IPS-18c (cell line): ENCODE measurements at regions not wholly inside any gene's neighbourhood (a gene's known extent, or its start where the extent isn't known, plus 50 kb on each side); places are given as distances from the start of the nearest gene placed in this dataset.

Experiments used
- H3K4me3 ChIP-seq: 2 replicates; pipeline ENCODE4 v1.7.0; 2013; ENCODE audit warnings: low read depth, mild to moderate bottlenecking, low read length, moderate library complexity; ENCODE audit not compliant: insufficient read depth
- H3K9me3 ChIP-seq: one replicate; pipeline ENCODE4 v1.6.1; 2013; ENCODE audit warnings: mild to moderate bottlenecking, low read length, moderate library complexity; ENCODE audit not compliant: control insufficient read depth, insufficient read depth

- no peak overlapping the region for H3K4me3 ChIP-seq
- no peaks in the 10 kb centered on the region for H3K9me3 ChIP-seq
Observed at GRCh38 chr12:115046805-115047204, 362.8 kb upstream of the TBX3 start.

GRCh38 chr12:115044073-115044472 is 360.1 kb upstream of the TBX3 start:
- no peak overlapping the region for H3K4me3 ChIP-seq

DNA sequence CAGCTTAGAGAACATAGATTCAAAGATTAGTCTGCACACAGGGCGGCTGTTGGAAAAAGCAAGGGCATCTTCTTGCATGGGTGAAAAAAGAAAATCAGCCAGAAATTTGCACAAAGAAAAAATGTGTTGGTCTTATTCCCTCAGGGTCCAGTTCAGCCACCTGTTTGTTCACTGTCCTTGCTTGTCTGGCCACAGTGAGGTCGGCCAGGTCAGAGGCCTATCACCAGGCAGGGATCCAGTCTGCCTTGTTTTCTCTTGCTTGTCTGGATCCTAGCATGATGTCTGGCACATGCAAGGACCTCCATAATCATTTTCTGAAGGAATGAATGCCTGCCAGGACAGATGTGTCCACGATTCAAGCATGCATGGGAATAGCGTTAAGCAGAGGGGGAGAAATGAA is 359.1 kb upstream of the TBX3 start:
- Histone ChIP-seq H3K9me3 (no peaks in the 10 kb centered on the region), H3K4me3 (no peak overlapping the region)

More at GRCh38 chr12:115044073-115044472, 360.1 kb upstream of the TBX3 start:
- no peaks in the 10 kb centered on the region for H3K9me3 ChIP-seq

- Histone ChIP-seq H3K9me3 (no peaks in the 10 kb centered on the region), H3K4me3 (no peak overlapping the region)
Observed at GRCh38 chr12:115042341-115042740, 358.4 kb upstream of the TBX3 start.

GRCh38 chr12:115037830-115038229 is 353.9 kb upstream of the TBX3 start:
- Histone ChIP-seq H3K9me3 (no peaks in the 10 kb centered on the region), H3K4me3 (no peak overlapping the region)

GRCh38 chr12:115035535-115036107 is 351.6 kb upstream of the TBX3 start:
- Histone ChIP-seq H3K4me3 (no peak overlapping the region), H3K9me3 (no peaks in the 10 kb centered on the region)

- Histone ChIP-seq H3K4me3 (no peak overlapping the region), H3K9me3 (no peaks in the 10 kb centered on the region)
Observed at GRCh38 chr12:115032521-115032920, 348.5 kb upstream of the TBX3 start.

GRCh38 chr12:115030017-115030416 is 346.0 kb upstream of the TBX3 start:
- Histone ChIP-seq H3K9me3 (no peaks in the 10 kb centered on the region), H3K4me3 (no peak overlapping the region)

GRCh38 chr12:115024531-115024930 is 340.6 kb upstream of the TBX3 start:
- H3K4me3 ChIP-seq, result no peak overlapping the region

DNA sequence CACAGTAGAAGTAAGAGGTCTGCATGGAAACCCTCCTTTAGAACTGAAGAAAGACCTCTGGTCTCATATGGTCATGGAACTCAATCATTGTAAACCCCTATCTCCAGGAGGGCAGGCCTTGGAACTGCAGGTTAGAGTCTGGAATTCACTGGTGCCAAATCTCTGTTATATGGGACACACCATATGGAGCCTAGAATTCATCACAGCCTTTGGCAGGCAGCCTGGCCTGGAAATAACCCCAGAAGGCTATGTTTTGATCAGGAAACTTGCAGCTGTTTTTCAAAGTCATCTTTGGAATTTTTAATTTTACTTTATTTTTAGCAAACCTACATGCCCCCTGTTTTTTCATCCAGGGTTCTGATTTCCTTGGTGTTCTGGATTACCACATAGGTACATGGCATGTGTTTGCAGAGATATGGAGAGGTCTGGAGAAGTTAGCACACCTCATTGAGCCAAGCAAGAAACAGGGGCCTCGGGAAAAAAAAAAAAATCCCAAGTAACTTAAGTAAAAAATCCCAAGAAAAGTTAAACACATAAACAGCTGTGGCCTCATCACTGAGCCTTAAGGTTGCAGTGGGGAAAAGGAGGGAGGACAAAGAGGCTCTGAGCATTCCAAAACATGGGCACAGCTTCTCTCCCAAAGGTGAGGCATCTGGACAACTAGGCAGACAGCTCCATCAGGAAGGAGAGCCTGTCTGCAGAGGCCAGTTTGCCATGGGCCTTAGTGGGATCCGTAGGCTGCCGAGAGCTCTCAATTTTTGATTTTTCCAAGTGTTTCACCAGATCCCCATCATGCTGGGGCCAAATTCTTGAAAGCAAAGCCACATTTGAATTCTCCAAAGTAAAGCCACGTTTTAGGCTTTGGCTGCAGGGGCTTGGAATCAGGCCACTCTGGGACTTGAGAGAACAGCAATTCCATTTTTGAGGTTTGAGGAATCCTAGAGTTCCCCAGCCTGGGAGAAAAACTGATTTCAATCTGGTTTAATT is 339.6 kb upstream of the TBX3 start:
- no peaks in the 10 kb centered on the region for H3K9me3 ChIP-seq
- H3K4me3 ChIP-seq, result no peak overlapping the region

More at GRCh38 chr12:115024531-115024930, 340.6 kb upstream of the TBX3 start:
- no peaks in the 10 kb centered on the region for H3K9me3 ChIP-seq

DNA sequence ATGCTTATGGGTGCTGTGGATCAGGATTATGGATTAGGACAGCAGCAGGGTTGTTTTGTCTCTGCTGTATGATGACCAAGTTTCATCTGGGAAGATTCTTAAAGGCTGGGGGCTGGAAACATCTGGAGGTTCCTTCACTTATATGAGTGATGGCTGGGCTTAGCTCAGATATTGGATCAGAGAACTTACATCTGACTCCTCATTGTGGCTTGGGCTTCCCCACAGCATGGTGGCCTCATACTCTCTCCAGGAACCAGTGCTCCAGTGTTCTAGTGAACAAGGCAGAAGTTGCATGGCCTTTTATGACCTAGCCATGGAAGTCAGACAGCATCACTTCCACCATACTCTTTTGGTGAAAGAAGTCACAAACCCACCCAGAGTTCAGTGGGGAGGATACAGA is 336.1 kb upstream of the TBX3 start:
- no peak overlapping the region for H3K4me3 ChIP-seq
- no peaks in the 10 kb centered on the region for H3K9me3 ChIP-seq

DNA sequence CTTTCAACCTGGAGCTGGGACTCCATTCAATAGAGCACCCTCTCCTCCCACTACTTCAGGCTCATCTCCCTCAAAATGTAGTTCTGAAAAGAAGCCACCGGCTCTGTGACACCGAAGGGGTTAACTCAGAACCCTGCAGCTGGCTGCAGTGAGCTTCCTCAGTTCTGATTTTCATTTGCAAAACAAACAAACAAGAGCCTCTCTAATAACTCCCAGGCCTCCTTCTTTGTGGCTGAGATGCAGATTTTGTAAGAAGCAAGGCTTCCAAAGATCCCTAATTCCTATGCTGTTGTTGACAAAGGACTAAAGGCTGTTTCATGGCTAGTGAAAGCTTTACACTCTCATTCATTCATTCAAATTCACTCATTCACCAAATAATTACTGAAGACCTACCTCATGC is 333.4 kb upstream of the TBX3 start:
- no peaks in the 10 kb centered on the region for H3K9me3 ChIP-seq
- no peak overlapping the region for H3K4me3 ChIP-seq

GRCh38 chr12:115013236-115013981 is 329.4 kb upstream of the TBX3 start:
- no peak overlapping the region for H3K4me3 ChIP-seq
- H3K9me3 ChIP-seq, result no peaks in the 10 kb centered on the region

DNA sequence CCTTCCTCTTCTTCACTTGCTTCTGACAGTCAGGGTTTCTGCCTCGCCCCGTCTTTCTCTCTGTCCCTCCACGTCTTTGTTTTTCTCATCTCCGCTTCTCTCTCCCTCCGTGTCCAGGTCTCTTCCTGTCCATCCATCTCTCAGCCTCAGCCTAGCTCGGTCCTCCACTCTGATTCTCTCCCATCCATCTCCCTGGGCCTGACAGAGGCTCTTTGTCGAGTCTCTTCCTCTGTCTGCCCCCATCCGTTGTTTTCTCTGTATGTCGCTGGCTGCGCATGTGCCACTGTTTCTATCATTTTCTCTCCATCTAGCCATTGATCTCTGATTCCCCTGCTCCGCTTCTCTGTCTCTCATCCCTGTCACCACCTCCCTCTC is 328.9 kb upstream of the TBX3 start:
- Histone ChIP-seq H3K9me3 (no peaks in the 10 kb centered on the region), H3K4me3 (no peak overlapping the region)

- no peaks in the 10 kb centered on the region for H3K9me3 ChIP-seq
- no peak overlapping the region for H3K4me3 ChIP-seq
Observed at GRCh38 chr12:115011703-115012102, 327.7 kb upstream of the TBX3 start.

- no peaks in the 10 kb centered on the region for H3K9me3 ChIP-seq
Observed at GRCh38 chr12:115010324-115010995, 326.5 kb upstream of the TBX3 start.

DNA sequence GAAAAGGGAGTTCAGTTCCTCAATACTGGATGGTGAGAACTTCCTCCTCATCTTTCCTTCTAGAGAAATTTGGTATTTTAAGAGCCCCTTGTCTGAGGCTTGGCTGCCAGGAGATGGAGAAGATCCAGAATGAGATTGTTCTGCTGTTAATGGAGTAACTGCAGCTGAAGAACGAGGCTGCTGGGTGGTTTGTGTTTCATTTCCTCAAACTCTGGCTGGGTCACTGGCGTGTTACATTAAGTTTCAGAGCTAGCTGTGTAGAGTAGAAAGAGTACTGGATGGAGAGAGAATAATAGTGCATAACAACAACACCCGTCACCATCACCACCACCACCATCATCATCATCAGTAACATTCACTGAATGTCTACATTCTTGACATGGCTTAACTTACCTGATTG is 325.0 kb upstream of the TBX3 start:
- Histone ChIP-seq H3K9me3 (no peaks in the 10 kb centered on the region), H3K4me3 (no peak overlapping the region)

More at GRCh38 chr12:115010324-115010995, 326.5 kb upstream of the TBX3 start:
- H3K4me3 ChIP-seq, result no peak overlapping the region
